Neural progenitor cell (in vitro differentiated cells): ENCODE measurements at regions not wholly inside any gene's neighbourhood (a gene's known extent, or its start where the extent isn't known, plus 50 kb on each side); places are given as distances from the start of the nearest gene placed in this dataset.

Experiments used
- CTCF ChIP-seq: fragments of 200-600 bp; sonication (generic); IDR thresholded peaks from 2 replicates; pipeline ENCODE4 v1.5.1; 2017; ENCODE audit warnings: antibody characterized with exemption, mild to moderate bottlenecking
- EZH2 ChIP-seq: fragments of 200-600 bp; sonication (generic); IDR thresholded peaks from 2 replicates; pipeline ENCODE4 v1.6.1; 2017; ENCODE audit warnings: antibody characterized with exemption, mild to moderate bottlenecking, moderate library complexity

- TF ChIP-seq CTCF (no peak), EZH2 (no peak)
Observed at GRCh38 chr12:23002381-23002780, 377.4 kb downstream of the ETNK1 start.
